Sigmoid colon (tissue), 4 donors: ENCODE measurements at regions not wholly inside any gene's neighbourhood (a gene's known extent, or its start where the extent isn't known, plus 50 kb on each side); places are given as distances from the start of the nearest gene placed in this dataset.

Source experiments
- CTCF ChIP-seq, 4 experiments: fragments of 450-650 bp in 3 of 4; fragments of 200-600 bp in 1 of 4; IDR thresholded peaks; one replicate each; pipeline ENCODE4 v1.5.1; 2016 to 2019; ENCODE audit warnings: antibody characterized with exemption in 4 of 4, mild to moderate bottlenecking in 3 of 4, moderate library complexity in 2 of 4
- POLR2A ChIP-seq, 2 donors: fragments of 450-650 bp; IDR thresholded peaks; one replicate each; pipeline ENCODE4 v1.6.1; 2016; ENCODE audit warnings: antibody characterized with exemption in 2 of 2, mild to moderate bottlenecking in 2 of 2, moderate library complexity in 2 of 2
- POLR2AphosphoS5 ChIP-seq, 4 donors: sonication (generic); formaldehyde crosslinking; IDR thresholded peaks; one replicate each; pipeline ENCODE4 v1.6.1; 2017; ENCODE audit warnings: antibody characterized with exemption in 4 of 4

- TF ChIP-seq CTCF (IDR thresholded peaks at IDR 0.05) (no peak), POLR2A (IDR thresholded peaks at IDR 0.05) (no peak), POLR2AphosphoS5 (IDR thresholded peaks at IDR 0.05) (no peak)
These were observed 105.4 kb upstream of the F3 start for GRCh38 chr1:94646786-94647555.
